GM12878 (cell line): ENCODE measurements at regions not wholly inside any gene's neighbourhood (a gene's known extent, or its start where the extent isn't known, plus 50 kb on each side); places are given as distances from the start of the nearest gene placed in this dataset.

Source experiments
- ATAC-seq: fragments of 200-7000 bp; cut with Tn5 transposase; 3 replicates; pipeline ENCODE4 v1.9.1; 2020; ENCODE audit warnings: mild to moderate bottlenecking, moderate library complexity
- BruUV-seq: library from RNA; stranded (reverse); fragments of 400-500 nt; replicated peaks from 2 replicates; lab custom pipeline; 2021; lab: Mats Ljungman, UMichigan
- CTCF ChIA-PET: fragments of 300-600 bp; sonication (Branson Sonifier 250); formaldehyde crosslinking; extraction: SDS; loops from one replicate; lab custom pipeline; 2021; ENCODE audit warnings: inconsistent platforms; lab: Yijun Ruan, JAX
- POLR2A ChIA-PET: fragments of 350-600 bp; formaldehyde crosslinking; extraction: SDS; loops from one replicate; lab custom pipeline; 2021; ENCODE audit warnings: inconsistent platforms; lab: Charles Lee
- RAD21 ChIA-PET: fragments of 300-600 bp; sonication (Branson Sonifier 250); formaldehyde crosslinking; loops from one replicate; lab custom pipeline; 2023; ENCODE audit warnings: antibody characterized with exemption; ENCODE audit not compliant: unreplicated experiment; lab: Charles Lee
- SMC1A ChIA-PET: fragments of 300-600 bp; sonication (Branson Sonifier 250); formaldehyde crosslinking; loops from one replicate; lab custom pipeline; 2023; ENCODE audit not compliant: unreplicated experiment, uncharacterized antibody; lab: Charles Lee
- DNase-seq: peaks from one replicate; pipeline ENCODE4 v3.0.0-alpha.2; 2011; ENCODE audit warnings: low read depth, low spot score
- FAIRE-seq: peaks from 3 replicates; lab custom pipeline; 2011; peaks lifted over from hg19 to GRCh38; lab: Jason Lieb, UNC
- H2AFZ ChIP-seq: 2 replicates; pipeline ENCODE4 v1.6.0; 2011; ENCODE audit warnings: low read depth, low read length, control low read depth; ENCODE audit not compliant: control insufficient read depth
- H3K27ac ChIP-seq: 2 replicates; pipeline ENCODE4 v1.5.1; 2011; ENCODE audit warnings: control low read depth; ENCODE audit not compliant: control insufficient read depth, insufficient read depth
- H3K27me3 ChIP-seq, 2 experiments: replicated peaks in 1 of 2; 2 replicates each; pipeline versions ENCODE4 v1.6.0 to v1.6.1; 2011; ENCODE audit warnings: low read length in 1 of 2; ENCODE audit not compliant: control insufficient read depth in 2 of 2, insufficient read depth in 2 of 2
- H3K36me3 ChIP-seq, 2 experiments: 2 replicates each; pipeline ENCODE4 v1.5.1; 2011; ENCODE audit warnings: low read length in 1 of 2; ENCODE audit not compliant: control insufficient read depth in 2 of 2, insufficient read depth in 2 of 2
- H3K4me1 ChIP-seq: 2 replicates; pipeline ENCODE4 v1.6.1; 2011; ENCODE audit warnings: mild to moderate bottlenecking, low read length, moderate library complexity, mixed read lengths; ENCODE audit not compliant: control insufficient read depth, insufficient read depth
- H3K4me2 ChIP-seq: 2 replicates; pipeline ENCODE4 v1.6.0; 2011; ENCODE audit warnings: control low read depth; ENCODE audit not compliant: control insufficient read depth, insufficient read depth
- H3K4me3 ChIP-seq: fragments of 200-600 bp; sonication (generic); 2 replicates; pipeline ENCODE4 v1.5.1; 2016
- H3K79me2 ChIP-seq: 2 replicates; pipeline ENCODE4 v1.6.0; 2011; ENCODE audit warnings: low read length; ENCODE audit not compliant: control insufficient read depth, insufficient read depth
- H3K9ac ChIP-seq: 2 replicates; pipeline ENCODE4 v1.8.0; 2011; ENCODE audit warnings: low read length, control low read depth, mixed read lengths; ENCODE audit not compliant: control insufficient read depth, insufficient read depth
- H3K9me3 ChIP-seq: replicated peaks from 3 replicates; pipeline ENCODE4 v1.5.1; 2011; ENCODE audit warnings: mild to moderate bottlenecking, low read length; ENCODE audit not compliant: control insufficient read depth, insufficient read depth
- H4K20me1 ChIP-seq: 2 replicates; pipeline ENCODE4 v1.6.0; 2011; ENCODE audit not compliant: control insufficient read depth, insufficient read depth
- CHD1 ChIP-seq: IDR thresholded peaks from 2 replicates; pipeline ENCODE4 v1.6.1; 2012; ENCODE audit warnings: low read depth, low read length, improper control_type of control experiment
- CREM ChIP-seq: IDR thresholded peaks from 2 replicates; pipeline ENCODE4 v1.6.1; 2014; ENCODE audit warnings: antibody characterized with exemption, low read depth
- DPF2 ChIP-seq: fragments of 450-650 bp; IDR thresholded peaks from 2 replicates; pipeline ENCODE4 v1.6.1; 2017; ENCODE audit warnings: mild to moderate bottlenecking
- HCFC1 ChIP-seq: fragments of 150-350 bp; IDR thresholded peaks from 2 replicates; pipeline ENCODE4 v1.6.1; 2014; ENCODE audit warnings: low read length
- KLF5 ChIP-seq: fragments of 450-650 bp; IDR thresholded peaks from 2 replicates; pipeline ENCODE4 v1.6.1; 2014; ENCODE audit warnings: mild to moderate bottlenecking; ENCODE audit not compliant: partially characterized antibody
- MEF2A ChIP-seq: IDR thresholded peaks from 2 replicates; pipeline ENCODE4 v1.6.1; 2011; ENCODE audit warnings: low read depth, mild to moderate bottlenecking, low read length, moderate library complexity; ENCODE audit not compliant: insufficient read depth
- MYB ChIP-seq: fragments of 150-350 bp; IDR thresholded peaks from 2 replicates; pipeline ENCODE4 v1.6.1; 2014; ENCODE audit warnings: mild to moderate bottlenecking, low read depth, low read length, borderline replicate concordance
- NFXL1 ChIP-seq: fragments of 450-650 bp; IDR thresholded peaks from 2 replicates; pipeline ENCODE4 v1.6.1; 2017; ENCODE audit warnings: antibody characterized with exemption, mild to moderate bottlenecking, borderline replicate concordance
- POLR2A ChIP-seq: IDR thresholded peaks from 2 replicates; pipeline ENCODE4 v1.6.1; 2011; ENCODE audit warnings: low read depth, mild to moderate bottlenecking, low read length
- SREBF2 ChIP-seq: IDR thresholded peaks from 2 replicates; pipeline ENCODE4 v1.6.1; 2012; ENCODE audit warnings: mild to moderate bottlenecking, low read length
- SUZ12 ChIP-seq: fragments of 200-600 bp; sonication (generic); IDR thresholded peaks from one replicate; pipeline ENCODE4 v1.6.1; 2018; ENCODE audit warnings: antibody characterized with exemption, mild to moderate bottlenecking; ENCODE audit not compliant: unreplicated experiment
- TAF1 ChIP-seq: IDR thresholded peaks from 2 replicates; pipeline ENCODE4 v1.6.1; 2011; ENCODE audit warnings: mild to moderate bottlenecking, low read depth, low read length, borderline replicate concordance
- TARDBP ChIP-seq: IDR thresholded peaks from 2 replicates; pipeline ENCODE4 v1.6.1; 2016; ENCODE audit warnings: borderline replicate concordance
- TCF7 ChIP-seq: IDR thresholded peaks from 2 replicates; pipeline ENCODE4 v1.6.1; 2014; ENCODE audit warnings: antibody characterized with exemption, borderline replicate concordance
- ZNF217 ChIP-seq: fragments of 450-650 bp; IDR thresholded peaks from 2 replicates; pipeline ENCODE4 v1.6.1; 2017; ENCODE audit warnings: antibody characterized with exemption, mild to moderate bottlenecking
- WGBS: methylation state at CpG from one replicate; pipeline ENCODE4 v1.1.6; 2016; ENCODE audit warnings: low lambda C conversion rate; ENCODE audit not compliant: insufficient replicate concordance, insufficient coverage; ENCODE audit errors: missing lambda C conversion rate; 5-methylcytosine and 5-hydroxymethylcytosine counted together
- in situ Hi-C: fragments of 300-500 bp; cut with MboI; formaldehyde crosslinking; loops from 9 replicates; pipeline ENCODE4 v1.14.3; 2018; ENCODE audit warnings: mixed read lengths
- intact Hi-C: fragments of 100-400 bp; cut with micrococcal nuclease; formaldehyde crosslinking; loops from one replicate; pipeline ENCODE4 v1.14.2; 2022; ENCODE audit not compliant: unreplicated experiment
- TF ChIP-seq, protein P1 (sequence below), 3 experiments: IDR thresholded peaks in 2 of 3; conservative IDR thresholded peaks in 1 of 3; 2 replicates each; pipeline ENCODE4 v1.5.1; 2011; ENCODE audit warnings: low read depth in 3 of 3, low read length in 3 of 3, mild to moderate bottlenecking in 3 of 3, control low read depth in 2 of 3, moderate library complexity in 2 of 3, inconsistent platforms in 1 of 3, mixed read lengths in 1 of 3; ENCODE audit not compliant: control insufficient read depth in 2 of 3, insufficient read depth in 1 of 3; ENCODE audit errors: extremely low read depth in 1 of 3

GRCh38 chr1:209389258-209389657 lies 194.3 kb upstream of the CAMK1G start:
- no peak for FAIRE-seq
- Histone ChIP-seq H3K9ac (no peak overlapping the region), H3K4me1 (no peaks in the 10 kb centered on the region), H3K79me2 (no peaks in the 10 kb centered on the region), H3K27me3 (no peaks in the 10 kb centered on the region; a peak in 1 of 4 replicates), H3K4me2 (no peak overlapping the region), H3K9me3 (no peaks in the 10 kb centered on the region), H3K27ac (no peak overlapping the region), H3K36me3 (no peaks in the 10 kb centered on the region), H2AFZ (no peak overlapping the region), H4K20me1 (no peaks in the 10 kb centered on the region), H3K4me3 (no peak overlapping the region)
- no peak for DNase-seq
- TF ChIP-seq SREBF2 (no peak), MYB (no peak), DPF2 (no peak), TARDBP (no peak), POLR2A (no peak), TAF1 (no peak), CREM (no peak), KLF5 (no peak), NFXL1 (no peak), ZNF217 (no peak), MEF2A (no peak), HCFC1 (no peak), SUZ12 (no peak), TCF7 (no peak), CHD1 (no peak)
- TF ChIP-seq, protein P1, sequence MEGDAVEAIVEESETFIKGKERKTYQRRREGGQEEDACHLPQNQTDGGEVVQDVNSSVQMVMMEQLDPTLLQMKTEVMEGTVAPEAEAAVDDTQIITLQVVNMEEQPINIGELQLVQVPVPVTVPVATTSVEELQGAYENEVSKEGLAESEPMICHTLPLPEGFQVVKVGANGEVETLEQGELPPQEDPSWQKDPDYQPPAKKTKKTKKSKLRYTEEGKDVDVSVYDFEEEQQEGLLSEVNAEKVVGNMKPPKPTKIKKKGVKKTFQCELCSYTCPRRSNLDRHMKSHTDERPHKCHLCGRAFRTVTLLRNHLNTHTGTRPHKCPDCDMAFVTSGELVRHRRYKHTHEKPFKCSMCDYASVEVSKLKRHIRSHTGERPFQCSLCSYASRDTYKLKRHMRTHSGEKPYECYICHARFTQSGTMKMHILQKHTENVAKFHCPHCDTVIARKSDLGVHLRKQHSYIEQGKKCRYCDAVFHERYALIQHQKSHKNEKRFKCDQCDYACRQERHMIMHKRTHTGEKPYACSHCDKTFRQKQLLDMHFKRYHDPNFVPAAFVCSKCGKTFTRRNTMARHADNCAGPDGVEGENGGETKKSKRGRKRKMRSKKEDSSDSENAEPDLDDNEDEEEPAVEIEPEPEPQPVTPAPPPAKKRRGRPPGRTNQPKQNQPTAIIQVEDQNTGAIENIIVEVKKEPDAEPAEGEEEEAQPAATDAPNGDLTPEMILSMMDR (IDR thresholded peaks at IDR 0.05 in 2 of 3, conservative IDR thresholded peaks at IDR 0.05 in 1 of 3; ENCODE audit: control insufficient read depth in 2 of 3, extremely low read depth in 1 of 3, insufficient read depth in 1 of 3, low read depth in 3 of 3, low read length in 3 of 3) = no peak
- BruUV-seq = no TSS peak
- SMC1A ChIA-PET = no interaction called here
- ATAC-seq = no peak
- intact Hi-C loops = no loop called here
- POLR2A ChIA-PET = no interaction called here
- RAD21 ChIA-PET = no interaction called here
- in situ Hi-C loops = no loop called here
- CTCF ChIA-PET = no interaction called here
- 0% methylated on average over 1 of the region's 1 CpG for WGBS
